ENCODE measurements at regions not wholly inside any gene's neighbourhood (a gene's known extent, or its start where the extent isn't known, plus 50 kb on each side); places are given as distances from the start of the nearest gene placed in this dataset.

GRCh38 chr3:147940405-147941193, 531.4 kb downstream of the ZIC1 start:
- H3K4me1 ChIP-seq (ENCODE audit: control insufficient read depth, low read length), result no peaks in the 10 kb centered on the region
- H3K27me3 ChIP-seq (ENCODE audit: control insufficient read depth, low read length), result no peaks in the 10 kb centered on the region
- H3K27ac ChIP-seq (ENCODE audit: low read depth, low read length), result no peak overlapping the region
- no peaks in the 10 kb centered on the region for H3F3A ChIP-seq (ENCODE audit: control insufficient read depth, insufficient read depth)
- no peak overlapping the region for H3K4me2 ChIP-seq (ENCODE audit: low read length)
- TF ChIP-seq CTCF (IDR thresholded peaks at IDR 0.05; ENCODE audit: low read depth, low read length, poor library complexity, severe bottlenecking), result no peak
- no peak for TF ChIP-seq EZH2phosphoT487 (IDR thresholded peaks at IDR 0.05; ENCODE audit: borderline replicate concordance, low read length)
- H3K79me2 ChIP-seq (ENCODE audit: control insufficient read depth, low read length), result no peaks in the 10 kb centered on the region
- H3K36me3 ChIP-seq (ENCODE audit: control insufficient read depth, low read length), result no peaks in the 10 kb centered on the region
- H3K9me3 ChIP-seq (ENCODE audit: control insufficient read depth, insufficient read depth, low read length), result no peaks in the 10 kb centered on the region
- H3K4me3 ChIP-seq (ENCODE audit: low read length), result no peak overlapping the region
- H4K20me1 ChIP-seq (ENCODE audit: control insufficient read depth, insufficient read depth, low read depth, low read length), result no peaks in the 10 kb centered on the region
- no peaks in the 10 kb centered on the region for H3K9me2 ChIP-seq (replicated peaks; ENCODE audit: control insufficient read depth, low read length)

- H3K79me2 ChIP-seq (ENCODE audit: control insufficient read depth, low read length), result no peaks in the 10 kb centered on the region
- H3K27me3 ChIP-seq (ENCODE audit: control insufficient read depth, low read length), result no peaks in the 10 kb centered on the region
- no peaks in the 10 kb centered on the region for H3K4me1 ChIP-seq (ENCODE audit: control insufficient read depth, low read length)
- no peaks in the 10 kb centered on the region for H3F3A ChIP-seq (ENCODE audit: control insufficient read depth, insufficient read depth)
- H3K4me3 ChIP-seq (ENCODE audit: low read length), result no peak overlapping the region
- no peak for TF ChIP-seq CTCF (IDR thresholded peaks at IDR 0.05; ENCODE audit: low read depth, low read length, poor library complexity, severe bottlenecking)
- no peak for TF ChIP-seq EZH2phosphoT487 (IDR thresholded peaks at IDR 0.05; ENCODE audit: borderline replicate concordance, low read length)
- H3K36me3 ChIP-seq (ENCODE audit: control insufficient read depth, low read length), result no peaks in the 10 kb centered on the region
- no peak overlapping the region for H3K4me2 ChIP-seq (ENCODE audit: low read length)
- no peaks in the 10 kb centered on the region for H3K9me2 ChIP-seq (replicated peaks; ENCODE audit: control insufficient read depth, low read length)
- H3K27ac ChIP-seq (ENCODE audit: low read depth, low read length), result no peak overlapping the region
- no peaks in the 10 kb centered on the region for H4K20me1 ChIP-seq (ENCODE audit: control insufficient read depth, insufficient read depth, low read depth, low read length)
- no peaks in the 10 kb centered on the region for H3K9me3 ChIP-seq (ENCODE audit: control insufficient read depth, insufficient read depth, low read length)
Observed at GRCh38 chr3:147941969-147942368, 532.8 kb downstream of the ZIC1 start.

GRCh38 chr3:147943265-147943945, 534.2 kb downstream of the ZIC1 start:
- Histone ChIP-seq H3F3A (ENCODE audit: control insufficient read depth, insufficient read depth) (no peaks in the 10 kb centered on the region), H4K20me1 (ENCODE audit: control insufficient read depth, insufficient read depth, low read depth, low read length) (no peaks in the 10 kb centered on the region), H3K9me3 (ENCODE audit: control insufficient read depth, insufficient read depth, low read length) (no peaks in the 10 kb centered on the region), H3K4me2 (ENCODE audit: low read length) (no peak overlapping the region), H3K36me3 (ENCODE audit: control insufficient read depth, low read length) (no peaks in the 10 kb centered on the region), H3K79me2 (ENCODE audit: control insufficient read depth, low read length) (no peaks in the 10 kb centered on the region), H3K27ac (ENCODE audit: low read depth, low read length) (no peak overlapping the region), H3K27me3 (ENCODE audit: control insufficient read depth, low read length) (no peaks in the 10 kb centered on the region), H3K4me1 (ENCODE audit: control insufficient read depth, low read length) (no peaks in the 10 kb centered on the region), H3K4me3 (ENCODE audit: low read length) (no peak overlapping the region), H3K9me2 (replicated peaks; ENCODE audit: control insufficient read depth, low read length) (no peaks in the 10 kb centered on the region)
- TF ChIP-seq CTCF (IDR thresholded peaks at IDR 0.05; ENCODE audit: low read depth, low read length, poor library complexity, severe bottlenecking), result no peak
- no peak for TF ChIP-seq EZH2phosphoT487 (IDR thresholded peaks at IDR 0.05; ENCODE audit: borderline replicate concordance, low read length)
